GM23248 (cell line): ENCODE measurements at regions not wholly inside any gene's neighbourhood (a gene's known extent, or its start where the extent isn't known, plus 50 kb on each side); places are given as distances from the start of the nearest gene placed in this dataset.
A peak's percentile ranks its signal among the peaks of the same experiment; 100 is the strongest.

ENCODE experiments used
- DNase-seq: peaks from one replicate; pipeline ENCODE4 v3.0.0-alpha.2; 2015
- H2AFZ ChIP-seq: fragments of 200-600 bp; sonication (generic); 2 replicates; pipeline ENCODE4 v1.6.1; 2016; ENCODE audit warnings: antibody characterized with exemption
- H3F3A ChIP-seq: fragments of 200-600 bp; sonication (generic); 2 replicates; pipeline ENCODE4 v1.6.1; 2016; ENCODE audit warnings: mild to moderate bottlenecking, antibody characterized with exemption, mixed run types; ENCODE audit not compliant: insufficient read depth
- H3K27ac ChIP-seq: fragments of 200-600 bp; sonication (generic); 2 replicates; pipeline ENCODE4 v1.5.1; 2016; ENCODE audit warnings: mild to moderate bottlenecking
- H3K27me3 ChIP-seq: fragments of 200-600 bp; sonication (generic); replicated peaks from 2 replicates; pipeline ENCODE4 v1.6.1; 2016; ENCODE audit warnings: mild to moderate bottlenecking; ENCODE audit not compliant: insufficient read depth
- H3K36me3 ChIP-seq: fragments of 200-600 bp; sonication (generic); 2 replicates; pipeline ENCODE4 v1.6.1; 2016; ENCODE audit warnings: low read depth, mild to moderate bottlenecking
- H3K4me1 ChIP-seq: fragments of 200-600 bp; sonication (generic); 2 replicates; pipeline ENCODE4 v1.6.1; 2016; ENCODE audit warnings: mild to moderate bottlenecking; ENCODE audit not compliant: insufficient read depth
- H3K4me2 ChIP-seq: fragments of 200-600 bp; sonication (generic); one replicate; pipeline ENCODE4 v1.6.1; 2016; ENCODE audit warnings: mild to moderate bottlenecking; ENCODE audit not compliant: unreplicated experiment
- H3K4me3 ChIP-seq: fragments of 200-600 bp; sonication (generic); 2 replicates; pipeline ENCODE4 v1.5.1; 2016; ENCODE audit warnings: mild to moderate bottlenecking
- H3K79me2 ChIP-seq: fragments of 200-600 bp; sonication (generic); 2 replicates; pipeline ENCODE4 v1.6.1; 2016; ENCODE audit warnings: mild to moderate bottlenecking; ENCODE audit not compliant: insufficient read depth
- H3K9ac ChIP-seq: fragments of 200-600 bp; sonication (generic); 2 replicates; pipeline ENCODE4 v1.6.1; 2016; ENCODE audit warnings: mild to moderate bottlenecking
- H3K9me2 ChIP-seq: fragments of 200-600 bp; sonication (generic); 2 replicates; pipeline ENCODE4 v1.6.1; 2016; ENCODE audit warnings: mixed run types, mild to moderate bottlenecking, moderate library complexity; ENCODE audit not compliant: insufficient read depth
- H3K9me3 ChIP-seq: fragments of 200-600 bp; sonication (generic); one replicate; pipeline ENCODE4 v1.6.1; 2017; ENCODE audit warnings: low read depth
- H4K20me1 ChIP-seq: fragments of 200-600 bp; sonication (generic); 2 replicates; pipeline ENCODE4 v1.6.0; 2016; ENCODE audit not compliant: insufficient read depth
- EZH2 ChIP-seq: fragments of 200-600 bp; sonication (generic); IDR thresholded peaks from 2 replicates; pipeline ENCODE4 v1.6.1; 2018; ENCODE audit warnings: antibody characterized with exemption, mild to moderate bottlenecking; ENCODE audit not compliant: insufficient read depth, poor library complexity, severe bottlenecking
- EZH2phosphoT487 ChIP-seq: fragments of 200-600 bp; sonication (generic); IDR thresholded peaks from 2 replicates; pipeline ENCODE4 v1.6.1; 2018; ENCODE audit warnings: antibody characterized with exemption, moderate library complexity, mild to moderate bottlenecking, low read depth; ENCODE audit not compliant: insufficient read depth
- WGBS, 2 experiments: methylation state at CpG; one replicate each; pipeline ENCODE4 v1.1.6; 2015 to 2017; ENCODE audit warnings: low lambda C conversion rate in 2 of 2, low coverage in 1 of 2; ENCODE audit errors: missing lambda C conversion rate in 2 of 2; 5-methylcytosine and 5-hydroxymethylcytosine counted together
- in situ Hi-C: fragments of 300-500 bp; cut with MboI; formaldehyde crosslinking; loops from 2 replicates; pipeline ENCODE4 v1.15.0; 2020

DNA sequence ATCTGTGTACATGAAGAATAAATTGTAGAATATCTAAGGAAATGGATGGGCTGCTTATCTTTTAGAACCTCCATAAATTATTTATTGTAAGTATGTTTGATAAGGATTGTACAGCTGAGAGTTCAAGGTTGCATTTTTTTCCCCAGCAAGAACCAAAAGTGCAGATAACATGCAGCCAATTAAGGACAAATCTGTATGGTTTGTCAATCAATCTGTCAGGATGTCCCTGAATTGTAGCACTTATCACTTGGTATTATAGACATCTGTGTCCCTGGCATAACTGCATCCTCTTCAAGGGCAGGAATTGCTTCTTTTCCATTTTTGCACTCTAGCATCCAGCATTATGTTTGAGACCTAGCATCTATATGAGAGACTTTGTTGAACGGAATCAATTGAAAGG lies 95.4 kb upstream of the IGFBP7 start:
- Histone ChIP-seq H3K27me3 (peaks cover 47% of the 10 kb centered on the region), H3K9ac (no peak overlapping the region), H3K9me2 (no peaks in the 10 kb centered on the region), H3K4me3 (no peak overlapping the region), H2AFZ (no peak overlapping the region), H3K36me3 (no peaks in the 10 kb centered on the region), H3K79me2 (no peaks in the 10 kb centered on the region), H3K4me1 (no peaks in the 10 kb centered on the region), H3K4me2 (no peak overlapping the region), H3K9me3 (no peaks in the 10 kb centered on the region), H4K20me1 (no peaks in the 10 kb centered on the region), H3K27ac (no peak overlapping the region), H3F3A (no peaks in the 10 kb centered on the region)
- no peak for DNase-seq
- WGBS, 2 experiments: 27 to 42% methylated on average over 1 of the region's 1 CpG
- TF ChIP-seq EZH2: no peak
- TF ChIP-seq EZH2phosphoT487: no peak
- in situ Hi-C loops: no loop called here

DNA sequence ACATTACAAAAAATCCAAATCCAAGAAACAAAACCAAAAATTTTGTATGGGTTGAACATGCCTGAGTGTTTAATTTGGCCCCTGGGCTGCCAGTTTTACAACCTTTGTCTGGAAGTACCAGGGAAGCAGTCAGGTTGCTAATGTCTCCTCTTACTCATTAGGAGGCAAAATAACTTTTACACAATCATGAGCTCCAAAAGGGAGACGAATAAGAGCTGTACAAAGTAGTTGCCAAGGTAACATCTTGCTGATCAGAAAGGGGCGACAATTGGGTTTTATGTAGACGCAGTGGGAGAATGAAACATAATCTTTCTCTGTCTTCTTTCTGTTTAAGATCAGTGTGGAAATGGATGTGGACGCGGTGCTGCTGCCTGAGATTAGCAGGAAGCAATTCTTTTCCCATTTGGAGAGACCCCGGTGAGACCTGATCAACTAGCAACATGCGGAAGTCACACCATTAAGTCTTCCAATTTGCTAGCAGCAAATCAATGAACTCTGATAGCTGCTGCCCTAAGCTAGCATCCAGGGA lies 90.7 kb upstream of the IGFBP7 start:
- in situ Hi-C loops: no loop called here
- Histone ChIP-seq H4K20me1 (no peaks in the 10 kb centered on the region), H3K27ac (no peak overlapping the region), H3K9me2 (no peaks in the 10 kb centered on the region), H3K79me2 (no peaks in the 10 kb centered on the region), H3K4me1 (no peaks in the 10 kb centered on the region), H3K36me3 (no peaks in the 10 kb centered on the region), H3F3A (no peaks in the 10 kb centered on the region), H3K27me3 (peaks cover 37% of the 10 kb centered on the region), H3K4me2 (no peak overlapping the region), H3K4me3 (no peak overlapping the region), H2AFZ (no peak overlapping the region), H3K9ac (no peak overlapping the region), H3K9me3 (no peaks in the 10 kb centered on the region)
- no peak for DNase-seq
- WGBS, 2 experiments: 25 to 27% methylated on average over 7 of the region's 7 CpGs
- TF ChIP-seq EZH2phosphoT487 (no peak), EZH2 (no peak)

- Histone ChIP-seq H3F3A (no peaks in the 10 kb centered on the region), H3K27ac (no peak overlapping the region), H3K4me2 (no peak overlapping the region), H2AFZ (no peak overlapping the region), H4K20me1 (no peaks in the 10 kb centered on the region), H3K4me3 (no peak overlapping the region), H3K9me2 (no peaks in the 10 kb centered on the region), H3K36me3 (no peaks in the 10 kb centered on the region), H3K9me3 (no peaks in the 10 kb centered on the region), H3K9ac (no peak overlapping the region), H3K27me3 (peaks cover 34% of the 10 kb centered on the region), H3K79me2 (no peaks in the 10 kb centered on the region), H3K4me1 (no peaks in the 10 kb centered on the region)
- WGBS, 2 experiments: 44 to 48% methylated on average over 5 of the region's 5 CpGs
- no peak for DNase-seq
- in situ Hi-C loops: no loop called here
- TF ChIP-seq EZH2phosphoT487 (no peak), EZH2 (no peak)
Measured at GRCh38 chr4:57199267-57199666, 89.1 kb upstream of the IGFBP7 start.

GRCh38 chr4:57195622-57196021 lies 85.4 kb upstream of the IGFBP7 start:
- Histone ChIP-seq H3F3A (no peaks in the 10 kb centered on the region), H3K9me2 (no peaks in the 10 kb centered on the region)
- TF ChIP-seq EZH2phosphoT487 (no peak), EZH2 (no peak)

DNA sequence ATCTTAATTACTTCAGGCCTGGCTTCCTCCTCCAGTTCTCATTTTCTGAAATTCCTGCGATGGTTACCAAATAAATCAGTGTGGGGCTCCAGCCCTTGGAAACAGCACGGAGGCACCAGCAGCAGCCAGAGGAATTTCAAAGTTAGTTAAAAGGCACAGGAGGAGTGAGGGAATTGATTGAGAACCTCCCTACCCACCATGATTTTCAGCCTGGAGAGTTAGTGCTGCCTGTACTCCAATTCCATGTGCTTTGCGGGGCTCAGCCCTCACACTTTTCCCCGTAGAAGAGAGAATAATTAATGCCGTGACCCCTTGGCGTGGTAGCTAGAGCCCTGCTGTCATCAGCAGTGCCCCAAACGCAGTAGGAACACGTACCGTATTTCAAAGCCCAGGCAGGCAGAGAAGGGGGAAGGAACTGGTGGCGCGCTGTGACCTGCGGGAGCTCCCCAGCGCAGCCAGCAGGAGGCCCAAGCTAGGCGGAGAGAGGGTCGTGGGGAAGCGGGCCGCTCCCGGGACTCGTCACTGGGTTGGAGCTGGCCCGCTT lies 84.0 kb upstream of the IGFBP7 start:
- Histone ChIP-seq H3K36me3 (no peaks in the 10 kb centered on the region), H3K4me1 (no peaks in the 10 kb centered on the region), H2AFZ (no peak overlapping the region), H3K9me2 (no peaks in the 10 kb centered on the region), H3K79me2 (no peaks in the 10 kb centered on the region), H3K9ac (no peak overlapping the region), H3F3A (no peaks in the 10 kb centered on the region), H4K20me1 (no peaks in the 10 kb centered on the region), H3K4me3 (no peak overlapping the region), H3K4me2 (no peak overlapping the region), H3K27ac (no peak overlapping the region), H3K9me3 (no peaks in the 10 kb centered on the region), H3K27me3 (peaks cover 22% of the 10 kb centered on the region)
- WGBS, 2 experiments: 10% methylated on average over 20 of the region's 20 CpGs
- DNase-seq: peak; percentile 29
- TF ChIP-seq EZH2: no peak
- no peak for TF ChIP-seq EZH2phosphoT487
- in situ Hi-C loops: no loop called here

More at GRCh38 chr4:57195622-57196021, 85.4 kb upstream of the IGFBP7 start:
- Histone ChIP-seq H3K4me2 (no peak overlapping the region), H3K27me3 (peaks cover 25% of the 10 kb centered on the region), H3K27ac (no peak overlapping the region), H2AFZ (no peak overlapping the region), H3K4me3 (no peak overlapping the region), H3K79me2 (no peaks in the 10 kb centered on the region), H3K36me3 (no peaks in the 10 kb centered on the region), H4K20me1 (no peaks in the 10 kb centered on the region), H3K9ac (no peak overlapping the region), H3K9me3 (no peaks in the 10 kb centered on the region), H3K4me1 (no peaks in the 10 kb centered on the region)
- DNase-seq: no peak
- 50 to 54% methylated on average over 27 to 30 of the region's 30 CpGs for WGBS, 2 experiments
- in situ Hi-C loops: no loop called here
